ENCODE measurements at regions not wholly inside any gene's neighbourhood (a gene's known extent, or its start where the extent isn't known, plus 50 kb on each side); places are given as distances from the start of the nearest gene placed in this dataset.

- DNase-seq (ENCODE audit: insufficient read length, low spot score) (no peak), FAIRE-seq (no peak)
- TF ChIP-seq, protein P1, sequence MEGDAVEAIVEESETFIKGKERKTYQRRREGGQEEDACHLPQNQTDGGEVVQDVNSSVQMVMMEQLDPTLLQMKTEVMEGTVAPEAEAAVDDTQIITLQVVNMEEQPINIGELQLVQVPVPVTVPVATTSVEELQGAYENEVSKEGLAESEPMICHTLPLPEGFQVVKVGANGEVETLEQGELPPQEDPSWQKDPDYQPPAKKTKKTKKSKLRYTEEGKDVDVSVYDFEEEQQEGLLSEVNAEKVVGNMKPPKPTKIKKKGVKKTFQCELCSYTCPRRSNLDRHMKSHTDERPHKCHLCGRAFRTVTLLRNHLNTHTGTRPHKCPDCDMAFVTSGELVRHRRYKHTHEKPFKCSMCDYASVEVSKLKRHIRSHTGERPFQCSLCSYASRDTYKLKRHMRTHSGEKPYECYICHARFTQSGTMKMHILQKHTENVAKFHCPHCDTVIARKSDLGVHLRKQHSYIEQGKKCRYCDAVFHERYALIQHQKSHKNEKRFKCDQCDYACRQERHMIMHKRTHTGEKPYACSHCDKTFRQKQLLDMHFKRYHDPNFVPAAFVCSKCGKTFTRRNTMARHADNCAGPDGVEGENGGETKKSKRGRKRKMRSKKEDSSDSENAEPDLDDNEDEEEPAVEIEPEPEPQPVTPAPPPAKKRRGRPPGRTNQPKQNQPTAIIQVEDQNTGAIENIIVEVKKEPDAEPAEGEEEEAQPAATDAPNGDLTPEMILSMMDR (IDR thresholded peaks at IDR 0.05; ENCODE audit: insufficient read depth, missing control alignments) = no peak
Measured at GRCh38 chr9:30484690-30485089, 1899.8 kb upstream of the ACO1 start.

DNA sequence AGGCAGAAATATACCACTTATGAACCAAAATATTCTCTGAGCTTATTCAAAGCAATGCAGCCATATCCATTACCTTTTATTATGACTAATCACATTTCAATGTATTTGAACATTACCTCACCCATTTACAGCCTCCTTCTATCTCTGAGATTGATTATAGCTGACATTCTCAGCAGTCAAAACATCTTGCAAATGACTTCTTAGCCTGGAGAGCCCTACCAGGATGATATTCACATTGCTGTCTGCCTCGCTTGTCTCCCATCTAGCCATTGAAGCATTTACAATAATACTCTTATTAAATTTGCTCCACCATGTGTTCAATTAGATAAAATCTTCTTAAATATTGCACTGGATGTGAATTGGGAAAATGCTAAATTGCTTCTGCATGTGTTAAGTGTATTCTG is 1879.9 kb upstream of the ACO1 start:
- FAIRE-seq (no peak), DNase-seq (ENCODE audit: insufficient read length, low spot score) (no peak)
- TF ChIP-seq, protein P1 (IDR thresholded peaks at IDR 0.05; ENCODE audit: insufficient read depth, missing control alignments) = no peak

DNA sequence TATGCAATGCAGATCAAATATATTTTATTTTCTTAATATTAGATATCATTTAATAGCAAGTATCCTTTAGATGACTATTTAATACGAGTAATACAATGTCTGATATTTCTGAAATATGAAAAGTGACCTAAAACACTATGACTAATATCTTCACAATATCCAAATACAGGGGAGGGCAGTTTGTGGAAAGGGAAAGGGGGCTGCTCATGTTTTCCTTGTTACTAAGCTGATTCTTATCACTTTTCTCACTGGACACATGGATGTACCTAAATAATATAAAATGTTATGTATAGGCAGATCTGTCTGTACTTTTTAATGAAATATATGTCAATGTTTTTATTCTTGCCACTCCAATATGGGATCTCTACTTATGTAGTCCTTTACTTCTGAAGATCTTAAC is 1879.1 kb upstream of the ACO1 start:
- TF ChIP-seq, protein P1 (IDR thresholded peaks at IDR 0.05; ENCODE audit: insufficient read depth, missing control alignments) = no peak
- DNase-seq (ENCODE audit: insufficient read length, low spot score) = no peak
- no peak for FAIRE-seq

GRCh38 chr9:30506749-30507148 is 1877.7 kb upstream of the ACO1 start:
- no peak for DNase-seq (ENCODE audit: insufficient read length, low spot score)
- TF ChIP-seq, protein P1 (IDR thresholded peaks at IDR 0.05; ENCODE audit: insufficient read depth, missing control alignments) = no peak
- no peak for FAIRE-seq

GRCh38 chr9:30507166-30507565 is 1877.3 kb upstream of the ACO1 start:
- TF ChIP-seq, protein P1 (IDR thresholded peaks at IDR 0.05; ENCODE audit: insufficient read depth, missing control alignments) = no peak
- FAIRE-seq (no peak), DNase-seq (ENCODE audit: insufficient read length, low spot score) (no peak)

GRCh38 chr9:30511666-30512065 is 1872.8 kb upstream of the ACO1 start:
- DNase-seq (ENCODE audit: insufficient read length, low spot score) = no peak
- TF ChIP-seq, protein P1 (IDR thresholded peaks at IDR 0.05; ENCODE audit: insufficient read depth, missing control alignments) = no peak
- FAIRE-seq = no peak

DNA sequence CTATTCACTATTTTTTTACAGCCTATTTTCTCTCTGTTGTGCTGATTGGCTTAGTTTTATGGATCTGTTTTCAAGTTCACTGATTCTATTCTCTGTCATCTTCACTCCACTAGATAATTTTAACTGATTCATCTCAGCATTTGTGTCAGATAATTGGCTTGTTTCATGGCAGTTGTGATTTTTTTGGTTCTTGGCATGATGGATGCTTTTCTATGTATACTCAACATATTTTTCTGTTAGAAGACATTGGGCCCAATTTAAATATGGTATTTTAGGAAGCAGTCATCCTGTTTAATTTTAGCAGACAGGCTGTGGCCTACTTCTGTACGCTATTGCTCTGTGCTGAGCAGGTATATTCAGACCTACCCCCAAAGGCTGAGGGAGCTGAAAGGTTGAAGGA is 1865.3 kb upstream of the ACO1 start:
- TF ChIP-seq, protein P1 (IDR thresholded peaks at IDR 0.05; ENCODE audit: insufficient read depth, missing control alignments) = no peak
- DNase-seq (ENCODE audit: insufficient read length, low spot score) = no peak
- FAIRE-seq = no peak

Measured in D721Med (cell line).